ENCODE measurements at regions not wholly inside any gene's neighbourhood (a gene's known extent, or its start where the extent isn't known, plus 50 kb on each side); places are given as distances from the start of the nearest gene placed in this dataset.
"Not testable (repeated sequence)": the region's sequence is repeated elsewhere in the genome, so short reads cannot be mapped to it uniquely, and the experiment has no call there.

DNA sequence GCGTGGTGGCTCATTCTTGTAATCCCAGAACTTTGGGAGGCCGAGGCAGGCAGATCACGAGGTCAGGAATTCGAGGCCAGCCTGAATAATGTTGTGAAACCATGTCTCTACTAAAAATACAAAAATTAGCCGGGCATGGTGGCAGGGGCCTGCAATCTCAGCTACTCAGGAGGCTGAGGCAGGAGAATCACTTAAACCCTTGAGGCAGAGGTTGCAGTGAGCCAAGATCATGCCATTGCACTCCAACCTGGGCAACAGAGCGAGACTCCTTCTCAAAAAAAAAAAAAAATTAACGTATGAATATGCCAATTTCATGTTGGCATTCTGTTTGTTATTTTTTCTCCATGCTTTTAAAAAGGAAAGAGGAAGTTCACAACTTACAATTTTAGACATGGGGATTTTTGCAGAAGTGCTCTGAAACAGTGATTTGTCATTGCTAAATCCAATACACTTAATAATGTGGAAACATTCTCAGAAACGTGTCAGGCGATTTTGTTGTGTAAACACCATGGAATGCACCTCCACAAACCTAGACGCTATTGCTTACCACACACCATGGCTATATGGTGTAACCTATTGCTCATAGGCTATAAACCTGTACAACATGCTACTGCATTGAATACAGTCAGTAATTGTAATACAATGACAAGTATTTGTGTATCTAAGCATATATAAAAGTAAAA, 115.9 kb upstream of the PCDH20 start:
- no peak overlapping the region for H3K4me3 ChIP-seq (ENCODE audit: low read depth, low read length)
- TF ChIP-seq, protein P1, sequence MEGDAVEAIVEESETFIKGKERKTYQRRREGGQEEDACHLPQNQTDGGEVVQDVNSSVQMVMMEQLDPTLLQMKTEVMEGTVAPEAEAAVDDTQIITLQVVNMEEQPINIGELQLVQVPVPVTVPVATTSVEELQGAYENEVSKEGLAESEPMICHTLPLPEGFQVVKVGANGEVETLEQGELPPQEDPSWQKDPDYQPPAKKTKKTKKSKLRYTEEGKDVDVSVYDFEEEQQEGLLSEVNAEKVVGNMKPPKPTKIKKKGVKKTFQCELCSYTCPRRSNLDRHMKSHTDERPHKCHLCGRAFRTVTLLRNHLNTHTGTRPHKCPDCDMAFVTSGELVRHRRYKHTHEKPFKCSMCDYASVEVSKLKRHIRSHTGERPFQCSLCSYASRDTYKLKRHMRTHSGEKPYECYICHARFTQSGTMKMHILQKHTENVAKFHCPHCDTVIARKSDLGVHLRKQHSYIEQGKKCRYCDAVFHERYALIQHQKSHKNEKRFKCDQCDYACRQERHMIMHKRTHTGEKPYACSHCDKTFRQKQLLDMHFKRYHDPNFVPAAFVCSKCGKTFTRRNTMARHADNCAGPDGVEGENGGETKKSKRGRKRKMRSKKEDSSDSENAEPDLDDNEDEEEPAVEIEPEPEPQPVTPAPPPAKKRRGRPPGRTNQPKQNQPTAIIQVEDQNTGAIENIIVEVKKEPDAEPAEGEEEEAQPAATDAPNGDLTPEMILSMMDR (IDR thresholded peaks at IDR 0.05; ENCODE audit: low read depth, low read length, missing control alignments), result no peak
- in situ Hi-C loops (cut with HindIII; ENCODE audit: low sequenced_read_pairs), result no loop called here
- no peak for DNase-seq (ENCODE audit: low read depth)

DNA sequence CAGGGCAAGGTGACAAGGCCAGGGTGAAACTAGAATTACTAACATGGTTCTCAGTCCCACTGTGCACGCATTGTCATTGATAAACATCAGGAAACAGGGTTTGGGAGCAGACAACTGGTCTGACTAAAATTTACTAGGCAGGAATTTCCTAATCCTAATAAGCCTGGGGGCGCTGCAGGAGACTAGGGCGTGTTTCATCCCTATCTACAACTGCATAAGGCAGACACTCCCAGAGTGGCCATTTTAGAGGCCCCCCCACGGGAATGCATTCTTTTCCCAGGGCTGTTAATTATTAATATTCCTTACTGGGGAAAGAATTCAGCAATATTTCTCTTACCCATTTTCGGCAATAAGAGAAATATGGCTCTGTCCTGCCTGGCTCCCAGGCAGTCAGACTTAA, 103.6 kb upstream of the PCDH20 start:
- DNase-seq (ENCODE audit: low read depth); H3K4me3 ChIP-seq (ENCODE audit: low read depth, low read length); in situ Hi-C loops (cut with HindIII; ENCODE audit: low sequenced_read_pairs): not testable (repeated sequence)

DNA sequence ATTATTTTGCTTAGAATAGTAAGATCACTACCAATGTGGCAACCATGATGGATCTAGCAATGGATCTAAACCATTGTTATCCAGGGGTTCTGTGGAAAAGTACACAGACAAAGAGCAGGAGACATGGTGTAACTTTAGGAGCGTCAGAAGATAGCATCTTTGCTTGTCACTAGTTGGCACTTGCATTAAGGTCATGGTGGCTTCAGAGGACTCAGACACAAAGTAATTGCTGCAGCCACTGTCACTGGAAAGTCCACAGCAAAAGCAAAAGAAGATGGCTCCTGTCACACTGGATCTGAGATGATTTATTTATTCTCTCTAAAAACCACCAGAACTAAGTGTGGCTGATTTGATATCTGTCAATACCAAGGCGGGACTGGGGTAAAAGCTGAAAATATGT, 93.3 kb upstream of the PCDH20 start:
- H3K4me3 ChIP-seq (ENCODE audit: low read depth, low read length), result no peak overlapping the region
- in situ Hi-C loops (cut with HindIII; ENCODE audit: low sequenced_read_pairs), result no loop called here
- TF ChIP-seq, protein P1 (IDR thresholded peaks at IDR 0.05; ENCODE audit: low read depth, low read length, missing control alignments), result no peak
- no peak for DNase-seq (ENCODE audit: low read depth)

DNA sequence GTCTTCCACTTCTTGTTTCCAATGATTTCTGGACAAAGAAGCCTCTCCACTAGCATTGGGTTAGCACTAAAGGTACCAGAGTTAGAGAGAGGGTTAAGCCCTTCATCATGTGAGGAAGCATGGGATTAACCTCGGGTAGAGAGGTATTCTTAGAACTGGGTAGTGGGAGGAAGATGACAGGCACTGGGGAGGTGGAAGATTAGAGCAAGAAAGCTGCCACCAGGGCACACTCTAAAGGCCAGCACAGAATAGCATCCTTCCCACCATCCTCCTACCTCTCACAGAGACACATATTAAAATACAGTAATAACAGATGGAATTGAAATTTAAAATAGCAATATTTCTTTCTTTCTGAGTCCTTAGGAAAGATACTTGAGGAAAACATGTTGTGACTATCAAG, 84.5 kb upstream of the PCDH20 start:
- DNase-seq (ENCODE audit: low read depth), result no peak
- in situ Hi-C loops (cut with HindIII; ENCODE audit: low sequenced_read_pairs), result no loop called here
- no peak overlapping the region for H3K4me3 ChIP-seq (ENCODE audit: low read depth, low read length)
- TF ChIP-seq, protein P1 (IDR thresholded peaks at IDR 0.05; ENCODE audit: low read depth, low read length, missing control alignments), result no peak

DNA sequence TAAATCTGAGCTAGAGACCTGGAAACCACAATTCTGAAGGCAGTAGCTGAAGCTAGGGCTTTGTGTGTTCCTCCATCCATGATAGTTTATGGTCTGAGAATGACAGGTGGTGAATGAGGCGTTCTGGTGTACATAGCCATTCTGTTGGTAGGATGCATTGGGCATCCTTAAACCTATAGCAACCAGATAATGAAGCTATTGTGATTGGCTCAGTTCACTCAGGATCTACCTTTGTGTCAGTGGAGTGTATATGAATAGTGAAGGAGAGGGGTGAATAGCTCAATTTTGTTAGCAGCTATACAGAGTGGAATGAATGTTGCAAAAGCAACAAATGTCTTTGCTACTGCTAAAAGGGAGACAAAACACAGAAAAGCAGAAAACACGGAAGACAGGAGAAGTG, 80.0 kb upstream of the PCDH20 start:
- TF ChIP-seq, protein P1 (IDR thresholded peaks at IDR 0.05; ENCODE audit: low read depth, low read length, missing control alignments), result no peak
- in situ Hi-C loops (cut with HindIII; ENCODE audit: low sequenced_read_pairs), result no loop called here
- no peak for DNase-seq (ENCODE audit: low read depth)
- H3K4me3 ChIP-seq (ENCODE audit: low read depth, low read length), result no peak overlapping the region

DNA sequence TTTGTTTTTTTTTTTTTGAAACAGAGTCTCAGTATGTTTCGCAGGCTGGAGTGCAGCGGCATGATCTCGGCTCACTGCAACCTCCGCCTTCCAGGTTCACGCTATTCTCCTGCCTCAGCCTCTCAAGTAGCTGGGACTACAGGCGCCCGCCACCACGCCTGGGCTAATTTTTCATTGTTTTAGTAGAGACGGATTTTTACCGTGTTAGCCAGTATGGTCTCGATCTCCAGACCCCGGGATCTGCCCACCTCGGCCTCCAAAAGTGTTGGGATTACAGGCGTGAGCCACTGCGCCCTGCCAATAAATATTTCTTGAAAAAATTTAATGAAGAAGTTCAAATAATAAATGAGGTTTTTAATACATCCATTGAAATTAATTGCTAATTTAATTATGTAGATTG, 77.9 kb upstream of the PCDH20 start:
- in situ Hi-C loops (cut with HindIII; ENCODE audit: low sequenced_read_pairs); H3K4me3 ChIP-seq (ENCODE audit: low read depth, low read length); DNase-seq (ENCODE audit: low read depth): not testable (repeated sequence)

DNA sequence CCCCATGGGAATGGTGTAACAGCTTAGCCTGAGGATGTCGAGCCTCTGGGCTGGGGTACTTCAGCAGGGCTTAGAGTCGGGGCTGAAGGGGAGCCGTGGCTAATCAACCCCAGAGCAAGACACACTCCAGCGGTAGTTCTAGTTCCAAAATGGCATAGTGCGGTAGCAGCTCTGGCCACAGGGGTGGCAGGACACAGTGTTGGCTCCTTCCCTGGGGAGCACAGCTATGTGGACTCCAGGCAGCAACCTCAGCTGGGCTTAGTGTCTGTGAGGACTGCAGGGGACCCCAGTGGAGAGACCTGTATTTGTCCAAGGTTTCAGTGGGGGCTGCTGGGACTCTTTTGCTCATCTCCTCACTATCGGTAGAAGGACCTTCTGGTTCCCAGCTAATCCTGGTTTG, 70.8 kb upstream of the PCDH20 start:
- DNase-seq (ENCODE audit: low read depth), result no peak
- in situ Hi-C loops (cut with HindIII; ENCODE audit: low sequenced_read_pairs), result no loop called here
- no peak overlapping the region for H3K4me3 ChIP-seq (ENCODE audit: low read depth, low read length)
- TF ChIP-seq, protein P1 (IDR thresholded peaks at IDR 0.05; ENCODE audit: low read depth, low read length, missing control alignments), result no peak
